D721Med (cell line): ENCODE measurements at regions not wholly inside any gene's neighbourhood (a gene's known extent, or its start where the extent isn't known, plus 50 kb on each side); places are given as distances from the start of the nearest gene placed in this dataset.

Experiments used
- DNase-seq: peaks from one replicate; pipeline ENCODE4 v3.0.0; 2011; ENCODE audit warnings: low spot score; ENCODE audit not compliant: insufficient read length
- FAIRE-seq: peaks from 2 replicates; lab custom pipeline; 2011; peaks lifted over from hg19 to GRCh38; lab: Jason Lieb, UNC
- TF ChIP-seq, protein P1 (sequence below): IDR thresholded peaks from 2 replicates; pipeline ENCODE4 v1.5.1; 2012; ENCODE audit warnings: mild to moderate bottlenecking, control low read depth; ENCODE audit not compliant: insufficient read depth; ENCODE audit errors: missing control alignments

GRCh38 chr6:125596020-125596419 lies 153.4 kb upstream of the HEY2 start:
- no peak for DNase-seq
- TF ChIP-seq, protein P1, sequence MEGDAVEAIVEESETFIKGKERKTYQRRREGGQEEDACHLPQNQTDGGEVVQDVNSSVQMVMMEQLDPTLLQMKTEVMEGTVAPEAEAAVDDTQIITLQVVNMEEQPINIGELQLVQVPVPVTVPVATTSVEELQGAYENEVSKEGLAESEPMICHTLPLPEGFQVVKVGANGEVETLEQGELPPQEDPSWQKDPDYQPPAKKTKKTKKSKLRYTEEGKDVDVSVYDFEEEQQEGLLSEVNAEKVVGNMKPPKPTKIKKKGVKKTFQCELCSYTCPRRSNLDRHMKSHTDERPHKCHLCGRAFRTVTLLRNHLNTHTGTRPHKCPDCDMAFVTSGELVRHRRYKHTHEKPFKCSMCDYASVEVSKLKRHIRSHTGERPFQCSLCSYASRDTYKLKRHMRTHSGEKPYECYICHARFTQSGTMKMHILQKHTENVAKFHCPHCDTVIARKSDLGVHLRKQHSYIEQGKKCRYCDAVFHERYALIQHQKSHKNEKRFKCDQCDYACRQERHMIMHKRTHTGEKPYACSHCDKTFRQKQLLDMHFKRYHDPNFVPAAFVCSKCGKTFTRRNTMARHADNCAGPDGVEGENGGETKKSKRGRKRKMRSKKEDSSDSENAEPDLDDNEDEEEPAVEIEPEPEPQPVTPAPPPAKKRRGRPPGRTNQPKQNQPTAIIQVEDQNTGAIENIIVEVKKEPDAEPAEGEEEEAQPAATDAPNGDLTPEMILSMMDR: no peak

GRCh38 chr6:125597411-125598253 lies 151.8 kb upstream of the HEY2 start:
- FAIRE-seq (no peak), DNase-seq (no peak)
- TF ChIP-seq, protein P1: no peak

More at GRCh38 chr6:125596020-125596419, 153.4 kb upstream of the HEY2 start:
- no peak for FAIRE-seq

DNA sequence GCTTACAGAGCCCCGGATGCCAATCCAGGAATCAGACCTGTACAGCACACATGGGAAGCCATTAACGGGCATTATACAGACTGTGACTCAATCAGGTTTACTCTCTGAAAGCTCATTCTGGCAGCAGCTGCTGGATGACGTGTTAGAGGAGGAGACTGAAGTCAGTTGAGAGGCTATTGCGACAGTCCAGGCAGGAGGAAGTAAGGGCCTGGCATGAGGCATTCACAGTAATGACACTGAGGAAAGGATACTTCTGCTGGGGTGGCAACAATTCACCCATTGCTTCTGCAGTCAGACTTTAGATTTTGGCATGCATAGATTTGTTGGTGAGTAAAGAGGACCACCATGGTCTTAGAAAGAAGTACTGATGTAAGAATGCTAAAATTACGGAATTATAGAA lies 151.0 kb upstream of the HEY2 start:
- DNase-seq (no peak), FAIRE-seq (no peak)
- TF ChIP-seq, protein P1: no peak

DNA sequence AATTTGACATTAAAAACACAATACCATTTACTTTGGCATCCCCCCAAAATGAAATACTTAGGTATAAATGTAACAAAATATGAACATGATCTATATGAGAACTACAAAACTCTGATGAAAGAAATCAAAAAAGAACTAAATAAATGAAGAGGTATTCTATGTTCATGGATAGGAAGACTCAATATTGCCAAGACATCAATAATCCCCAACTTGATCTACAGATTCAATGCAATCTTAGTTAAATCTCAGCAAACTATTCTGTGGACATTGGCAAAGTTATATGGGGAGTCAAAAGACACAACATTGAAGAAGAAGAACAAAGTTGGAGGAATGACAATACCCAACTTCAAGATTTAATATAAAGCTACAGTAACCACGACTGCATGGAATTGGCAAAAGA lies 145.2 kb upstream of the HEY2 start:
- FAIRE-seq (no peak), DNase-seq (no peak)
- TF ChIP-seq, protein P1: no peak

GRCh38 chr6:125611573-125612344 lies 137.7 kb upstream of the HEY2 start:
- TF ChIP-seq, protein P1: no peak
- DNase-seq: no peak
- FAIRE-seq: no peak

DNA sequence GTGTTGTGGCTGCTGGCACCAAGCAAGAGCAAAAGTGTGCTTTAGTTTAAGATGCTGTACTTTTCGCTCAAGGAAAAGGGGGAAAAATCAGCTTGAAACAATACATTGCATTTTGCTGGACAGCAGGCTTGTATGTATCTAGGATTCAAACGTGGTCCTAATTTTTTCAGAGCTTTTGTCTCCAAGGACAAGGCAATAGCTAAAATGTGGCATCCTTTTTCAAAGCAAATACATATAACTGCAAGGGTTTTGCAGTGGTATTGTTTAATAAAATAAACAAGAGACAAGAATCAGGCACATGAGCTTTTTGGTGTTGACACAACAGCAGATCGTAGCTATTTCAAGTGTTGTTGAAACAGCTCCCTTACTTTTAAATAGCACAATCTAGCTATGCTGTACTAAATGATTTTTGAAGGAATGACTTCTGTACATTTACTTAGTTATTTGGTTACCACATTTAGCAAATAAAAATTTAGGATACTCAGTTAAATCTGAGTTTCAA lies 137.0 kb upstream of the HEY2 start:
- FAIRE-seq (no peak), DNase-seq (no peak)
- TF ChIP-seq, protein P1: no peak
